ENCODE measurements at regions not wholly inside any gene's neighbourhood (a gene's known extent, or its start where the extent isn't known, plus 50 kb on each side); places are given as distances from the start of the nearest gene placed in this dataset.

DNA sequence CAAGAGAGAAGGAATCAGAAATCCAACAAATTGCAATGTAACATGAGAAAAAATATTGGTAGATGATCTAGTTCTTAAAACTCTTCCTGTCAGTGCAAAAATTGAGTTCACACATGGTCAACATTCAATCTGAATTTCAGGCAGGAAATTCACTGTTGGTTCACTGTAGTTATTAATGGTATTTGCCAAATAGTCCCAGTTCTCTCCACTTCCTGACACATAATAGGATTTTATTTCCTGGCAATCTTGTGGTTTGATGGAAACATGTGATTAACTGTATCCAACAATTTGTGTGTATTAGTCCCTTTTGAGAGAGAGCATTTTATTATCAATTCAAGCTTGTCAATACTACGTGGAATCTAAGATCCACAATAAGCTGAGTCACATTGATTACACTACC lies 1103.1 kb downstream of the ROBO2 start:
- no peak for DNase-seq (ENCODE audit: low read depth, low spot score)

DNA sequence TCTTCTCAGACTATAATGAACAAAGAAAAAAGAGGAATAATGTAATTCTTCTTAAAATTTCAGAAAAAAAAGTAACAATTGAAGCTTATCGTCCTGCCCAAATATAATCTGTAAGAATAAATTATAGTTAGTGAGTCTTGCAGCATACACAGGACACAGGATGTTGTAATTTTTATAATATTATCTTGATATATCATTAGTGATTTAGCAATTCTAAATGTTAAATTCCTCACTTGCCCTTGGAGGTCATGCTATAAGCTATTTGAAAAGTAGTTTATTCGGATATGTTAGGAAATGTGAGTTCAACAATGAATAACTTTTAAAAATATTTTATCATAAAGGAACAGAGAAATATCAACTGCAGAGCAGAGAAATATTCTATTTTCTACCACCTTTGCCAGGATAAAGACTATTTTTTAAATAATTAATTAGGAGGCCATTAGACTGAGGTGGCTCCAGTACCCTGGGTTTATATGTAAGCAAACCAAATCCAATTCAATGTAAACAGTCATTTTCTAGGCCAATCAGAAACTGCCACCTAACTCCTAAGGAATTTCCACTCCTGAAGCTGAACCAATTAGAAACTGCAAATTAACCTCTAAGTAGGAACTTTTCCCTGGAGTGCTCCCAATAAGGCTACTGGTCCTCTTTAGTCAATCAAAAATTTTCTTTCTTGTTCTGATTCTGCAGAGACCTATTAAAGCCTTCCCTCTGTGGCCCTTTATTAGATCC lies 1109.3 kb downstream of the ROBO2 start:
- no peak for DNase-seq (ENCODE audit: low read depth, low spot score)

DNA sequence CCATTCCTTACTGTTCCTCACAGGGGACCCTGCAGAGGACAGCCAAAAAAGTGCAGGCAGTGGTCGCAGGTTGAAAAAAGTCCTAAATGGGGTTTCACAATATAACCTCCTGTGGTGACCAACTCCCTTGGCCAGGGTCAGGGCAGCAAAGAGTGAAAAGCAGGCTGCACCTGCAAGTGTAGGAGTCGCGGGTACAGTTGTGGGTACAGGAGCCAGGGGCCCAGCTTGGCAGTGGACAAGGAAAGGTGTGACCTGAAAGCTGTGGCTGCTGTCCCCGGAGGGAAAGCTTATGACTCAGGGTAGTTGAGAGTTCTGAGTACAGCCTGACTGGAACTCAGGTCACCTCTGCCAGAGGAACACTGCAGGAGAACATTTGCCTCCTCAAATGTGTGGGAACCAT lies 1114.1 kb downstream of the ROBO2 start:
- DNase-seq (ENCODE audit: low read depth, low spot score), result no peak

DNA sequence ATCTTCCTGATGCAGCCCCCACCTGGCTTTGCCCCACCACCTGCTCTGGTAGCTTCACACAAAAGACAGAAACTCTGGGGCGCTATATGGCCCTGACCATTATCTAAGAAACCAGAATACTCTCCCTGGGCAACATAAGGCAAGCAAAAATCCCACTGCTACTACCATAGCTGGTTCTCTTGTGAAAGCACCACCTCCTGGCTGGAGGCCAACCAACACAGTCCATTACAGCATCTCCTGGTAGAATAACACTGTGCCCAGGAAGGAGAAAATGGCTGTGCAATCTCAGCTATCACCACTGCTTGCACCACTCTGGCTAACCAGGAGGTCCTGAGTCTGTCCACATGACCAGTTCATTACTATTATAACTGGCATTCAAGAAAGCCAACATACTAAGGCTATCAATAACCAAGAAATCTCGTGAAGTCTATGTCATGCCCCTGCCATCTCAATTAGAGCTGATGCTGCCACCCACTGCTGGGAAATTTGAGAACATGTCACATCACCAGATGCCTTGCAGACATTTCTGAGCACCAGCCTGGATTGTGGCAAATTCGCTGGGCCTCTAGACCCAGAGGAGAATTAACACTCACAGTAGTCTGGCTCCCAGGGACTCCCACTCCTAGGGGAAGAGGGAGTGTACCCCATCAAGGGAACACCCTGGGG lies 1114.8 kb downstream of the ROBO2 start:
- no peak for DNase-seq (ENCODE audit: low read depth, low spot score)

DNA sequence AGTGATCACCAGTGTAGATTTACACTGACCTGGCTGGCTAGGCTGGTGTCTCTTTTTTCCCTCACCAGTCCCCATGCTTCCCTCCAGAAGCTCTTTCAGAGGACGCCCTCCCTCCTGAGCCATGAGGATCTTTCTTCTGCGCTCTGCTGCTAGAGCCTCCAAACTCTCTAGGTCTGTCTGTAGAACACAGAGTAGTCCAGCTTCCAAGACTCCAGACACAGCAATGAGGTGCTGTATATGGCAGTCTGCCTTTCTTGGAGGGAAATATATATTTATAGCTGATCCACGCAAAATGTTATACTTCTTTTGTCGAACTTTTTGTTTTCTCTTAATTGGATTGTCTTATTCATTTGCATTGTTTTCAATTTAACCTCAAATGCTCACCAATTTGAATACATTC lies 1121.8 kb downstream of the ROBO2 start:
- DNase-seq (ENCODE audit: low read depth, low spot score), result no peak

DNA sequence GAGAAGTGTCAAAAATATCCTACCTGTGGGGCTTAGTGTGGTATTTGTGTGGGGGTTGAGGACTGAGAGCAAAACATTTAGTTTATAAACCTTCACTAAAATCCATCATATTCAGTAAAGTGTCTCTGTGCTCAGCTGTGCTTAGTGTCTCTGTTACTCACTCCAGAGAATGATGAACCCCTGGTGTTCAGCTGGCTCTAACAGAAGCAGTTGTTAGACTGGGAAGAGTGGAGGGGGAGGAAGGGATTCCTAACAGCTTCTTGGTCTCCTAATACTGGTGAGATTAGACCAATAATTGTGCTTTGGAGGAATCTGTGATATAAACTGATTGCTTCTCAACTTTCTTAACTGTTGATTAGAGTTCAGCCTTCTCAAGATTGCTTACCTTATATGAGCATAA lies 1123.5 kb downstream of the ROBO2 start:
- DNase-seq (ENCODE audit: low read depth, low spot score), result no peak

DNA sequence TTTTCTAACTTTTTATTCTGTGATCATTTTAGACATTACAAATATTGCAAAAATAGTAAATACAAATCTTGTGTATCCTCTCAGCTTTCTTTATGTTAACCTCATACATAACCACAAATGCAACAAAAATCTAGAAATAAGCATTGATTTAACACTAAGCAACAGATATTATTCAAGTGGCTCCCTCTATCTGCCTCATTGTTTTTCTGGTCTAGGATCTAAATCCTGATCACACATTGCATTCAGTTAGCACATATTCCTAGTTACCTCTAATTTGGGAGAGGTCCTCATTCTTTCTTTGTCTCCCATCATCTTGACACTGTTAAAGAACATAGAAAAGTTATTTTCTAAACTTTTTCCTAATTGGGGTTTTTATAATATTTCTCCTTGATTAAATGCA lies 1126.0 kb downstream of the ROBO2 start:
- DNase-seq (ENCODE audit: low read depth, low spot score), result no peak

DNA sequence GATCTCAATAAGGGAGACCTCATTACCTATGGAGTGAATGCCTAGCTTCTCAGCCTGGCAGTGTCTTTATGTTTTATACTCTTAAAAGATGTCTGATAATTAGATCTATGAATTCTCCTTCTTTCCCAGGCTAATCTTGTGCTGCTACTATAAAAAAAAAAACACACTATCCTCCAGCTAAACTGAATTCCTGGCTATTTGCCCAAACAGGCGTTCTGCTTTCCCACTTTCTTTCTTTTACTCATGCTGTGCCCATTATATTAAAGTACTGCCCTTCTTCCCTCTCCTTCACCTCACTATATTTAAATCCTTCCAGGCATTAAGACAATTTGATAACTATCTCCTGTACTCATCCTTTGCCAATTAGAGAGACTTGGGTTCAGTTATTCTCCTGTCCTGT lies 1134.9 kb downstream of the ROBO2 start:
- peak; percentile 33 for DNase-seq (ENCODE audit: low read depth, low spot score)

DNA sequence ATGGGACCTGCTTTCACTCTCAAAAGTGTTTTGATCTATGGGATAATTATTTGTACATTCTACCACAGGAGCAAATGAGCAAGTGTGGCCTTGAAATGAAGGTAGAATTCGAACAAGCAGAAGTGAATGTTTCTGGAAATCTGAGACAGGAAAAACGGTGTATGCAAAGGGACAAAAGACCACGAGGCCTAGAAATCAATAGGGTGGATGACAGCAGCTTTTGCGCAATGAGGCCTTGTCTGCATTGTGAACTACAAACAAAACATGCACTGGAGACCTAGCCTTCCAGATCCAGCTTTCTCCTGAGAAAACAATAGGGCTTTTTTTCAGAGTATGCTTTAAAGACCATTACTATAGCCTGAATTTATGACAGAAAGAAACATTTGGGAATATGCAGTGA lies 1137.0 kb downstream of the ROBO2 start:
- DNase-seq (ENCODE audit: low read depth, low spot score), result no peak

DNA sequence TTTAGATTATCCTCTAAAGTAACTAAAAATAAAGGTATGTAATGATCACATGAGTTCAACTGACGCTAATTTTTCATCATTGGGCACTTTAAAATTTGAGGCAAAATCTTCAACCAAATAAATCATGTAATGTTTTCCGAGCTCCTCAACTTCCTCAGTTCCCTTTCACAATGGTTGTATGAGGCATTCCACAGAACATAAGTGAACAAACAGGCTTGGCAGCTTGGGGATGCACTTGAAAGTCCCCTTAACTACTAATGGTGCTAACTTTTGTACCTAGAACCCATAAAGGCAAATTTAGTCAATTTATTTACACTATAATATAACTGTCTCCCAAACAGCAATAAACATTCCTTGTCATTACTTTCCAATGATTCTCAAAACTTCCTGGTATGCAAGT lies 1137.9 kb downstream of the ROBO2 start:
- DNase-seq (ENCODE audit: low read depth, low spot score), result no peak

DNA sequence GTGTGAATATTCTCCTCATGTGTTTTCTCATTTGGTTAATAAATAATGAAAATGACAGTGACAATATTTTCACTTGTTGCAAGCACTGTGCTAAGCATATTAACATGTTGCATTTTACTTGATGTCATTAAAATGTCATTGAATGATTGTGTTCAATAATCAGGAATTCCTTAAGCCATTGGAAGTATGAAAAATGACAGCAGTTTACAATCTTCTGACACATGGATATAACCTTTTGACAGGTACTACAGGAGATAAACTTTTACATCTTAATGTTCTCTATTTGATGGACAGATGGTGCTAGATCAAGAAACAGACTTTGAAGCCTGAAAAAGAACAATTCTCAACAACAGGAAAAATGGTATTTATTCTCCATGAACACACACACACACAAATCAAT lies 1138.3 kb downstream of the ROBO2 start:
- no peak for DNase-seq (ENCODE audit: low read depth, low spot score)

DNA sequence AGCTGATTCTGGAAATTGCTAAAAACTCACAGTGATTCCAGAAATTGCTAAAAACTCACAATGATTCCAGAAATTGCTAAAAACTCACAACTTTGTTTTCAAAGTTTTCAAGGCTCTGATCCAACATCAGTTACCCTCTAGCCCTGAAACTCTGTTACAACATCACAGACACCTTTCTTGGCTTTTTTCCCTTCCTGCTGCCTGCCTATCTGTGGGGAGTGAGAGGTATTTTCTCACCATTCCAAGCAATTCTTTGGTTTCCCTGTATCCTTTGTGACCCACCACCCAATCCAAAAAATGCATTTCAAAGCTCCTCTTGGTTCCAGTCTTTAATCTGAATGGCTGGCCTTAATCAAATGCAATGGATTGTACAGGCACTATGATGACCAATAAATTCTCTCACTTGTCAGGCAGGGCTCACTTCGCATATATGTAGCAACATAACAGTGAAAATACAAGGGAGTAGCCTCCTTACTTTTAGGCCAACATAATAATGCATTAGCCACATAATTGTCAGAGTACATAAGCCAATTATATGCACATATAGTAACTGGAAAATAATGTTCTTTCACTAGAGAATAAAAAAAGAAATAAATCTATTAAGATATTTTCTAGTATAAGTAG lies 1139.0 kb downstream of the ROBO2 start:
- DNase-seq (ENCODE audit: low read depth, low spot score), result peak; percentile 47

DNA sequence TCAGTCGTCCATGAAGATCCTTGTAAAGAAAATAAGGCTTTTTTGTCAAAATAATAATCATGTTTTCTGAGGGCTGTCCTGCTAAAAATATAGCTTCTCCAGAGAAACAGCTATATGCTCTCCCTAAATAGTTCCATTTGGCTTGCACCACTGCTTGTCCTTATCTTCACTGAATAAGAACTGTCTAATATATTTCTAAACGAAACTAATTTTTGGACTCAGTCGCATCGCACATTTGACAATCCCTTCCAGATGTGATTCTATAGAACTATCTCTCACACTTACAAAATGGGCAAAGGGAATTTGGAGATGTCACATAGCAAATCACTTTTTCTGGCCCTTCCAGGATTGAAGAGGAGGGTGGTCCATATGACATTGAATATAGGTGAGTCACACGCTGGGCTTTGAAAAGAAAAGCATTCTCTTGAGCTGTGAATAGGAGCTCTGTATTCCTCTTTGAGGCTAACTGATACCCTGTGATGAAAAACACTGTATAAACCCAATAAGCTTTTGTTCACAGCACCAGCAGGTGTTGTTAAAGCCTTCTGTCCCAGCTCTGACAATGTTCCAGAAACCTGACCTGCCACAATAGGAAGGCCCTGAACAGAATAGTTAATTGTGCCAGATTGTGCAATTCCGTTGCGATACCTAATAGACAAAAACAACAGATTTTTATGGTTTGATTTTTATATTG lies 1144.2 kb downstream of the ROBO2 start:
- DNase-seq (ENCODE audit: low read depth, low spot score), result no peak

DNA sequence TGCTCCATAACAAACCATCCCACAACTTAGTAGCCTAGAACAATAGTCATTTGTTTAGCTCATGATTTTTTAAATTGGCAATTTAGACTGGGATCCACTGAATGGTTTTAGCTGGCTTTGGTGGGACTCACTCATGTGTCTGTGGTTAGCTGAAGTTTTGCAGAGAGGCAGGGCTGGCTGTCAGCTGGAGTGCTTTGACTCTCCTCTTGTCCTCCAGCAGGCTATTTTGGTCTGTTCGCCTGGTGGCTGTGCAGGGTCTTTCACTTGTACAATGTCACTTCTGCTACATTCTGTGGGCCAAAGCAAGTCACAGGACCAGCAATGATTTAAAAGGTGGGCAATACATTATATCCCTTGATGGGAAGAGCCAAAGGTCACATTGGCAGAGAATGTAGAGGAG lies 1146.5 kb downstream of the ROBO2 start:
- no peak for DNase-seq (ENCODE audit: low read depth, low spot score)

DNA sequence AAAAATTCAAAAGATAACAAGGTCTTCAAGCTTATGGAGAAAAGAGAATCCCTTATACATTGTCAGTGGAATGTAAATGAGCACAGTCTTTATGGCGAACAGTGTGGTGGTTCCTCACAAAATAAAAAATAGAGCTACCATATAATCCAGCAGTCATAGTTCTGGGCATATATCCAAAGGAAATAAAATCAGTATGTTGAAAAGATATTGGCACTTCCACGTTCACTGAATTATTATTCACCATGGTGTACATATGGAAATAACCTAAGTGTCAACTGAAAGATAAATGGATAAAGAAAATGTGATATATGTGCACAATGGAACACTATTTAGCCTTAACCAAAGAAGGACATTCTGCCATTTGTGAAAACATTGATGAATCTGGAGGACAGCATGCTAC lies 1161.2 kb downstream of the ROBO2 start:
- DNase-seq (ENCODE audit: low read depth, low spot score), result no peak

DNA sequence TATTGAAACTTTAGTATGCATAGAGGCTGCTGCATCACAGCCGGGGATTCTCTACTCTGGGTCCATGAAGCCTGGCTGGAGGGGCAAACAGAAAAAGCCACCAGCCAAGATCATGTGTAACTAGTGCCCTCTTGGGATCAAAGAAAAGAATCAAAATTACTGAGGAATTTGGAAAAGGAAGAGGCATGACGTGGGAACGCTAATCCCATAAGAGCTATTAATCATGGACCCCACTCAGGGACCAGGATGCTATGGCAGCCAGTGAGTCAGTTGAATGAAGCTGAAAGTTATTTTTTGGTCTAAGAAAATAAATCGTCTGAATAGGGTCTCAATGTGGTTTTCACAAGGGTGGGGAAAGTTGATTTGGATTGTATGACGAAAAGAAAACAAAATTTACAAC lies 1165.1 kb downstream of the ROBO2 start:
- DNase-seq (ENCODE audit: low read depth, low spot score), result peak; percentile 91

DNA sequence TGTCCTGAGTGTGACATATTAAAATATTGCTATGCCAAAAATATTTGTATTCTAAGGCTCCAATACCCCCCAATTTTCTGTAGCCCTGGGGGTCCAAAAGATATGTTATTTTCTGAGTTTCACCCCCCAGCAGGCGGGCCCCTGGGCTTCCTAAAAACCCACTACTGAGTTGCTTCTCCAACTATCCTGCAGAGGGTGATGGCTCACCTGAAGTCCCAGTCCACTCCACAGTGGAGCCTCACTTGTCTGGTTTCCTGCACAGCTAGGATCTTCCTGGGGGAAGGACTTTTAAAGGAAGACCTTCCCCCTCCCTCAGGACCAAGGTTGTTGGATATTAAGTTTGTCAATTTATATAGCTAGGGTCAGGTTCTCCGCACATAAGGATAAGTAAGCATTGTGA lies 1181.4 kb downstream of the ROBO2 start:
- no peak for DNase-seq (ENCODE audit: low read depth, low spot score)

DNA sequence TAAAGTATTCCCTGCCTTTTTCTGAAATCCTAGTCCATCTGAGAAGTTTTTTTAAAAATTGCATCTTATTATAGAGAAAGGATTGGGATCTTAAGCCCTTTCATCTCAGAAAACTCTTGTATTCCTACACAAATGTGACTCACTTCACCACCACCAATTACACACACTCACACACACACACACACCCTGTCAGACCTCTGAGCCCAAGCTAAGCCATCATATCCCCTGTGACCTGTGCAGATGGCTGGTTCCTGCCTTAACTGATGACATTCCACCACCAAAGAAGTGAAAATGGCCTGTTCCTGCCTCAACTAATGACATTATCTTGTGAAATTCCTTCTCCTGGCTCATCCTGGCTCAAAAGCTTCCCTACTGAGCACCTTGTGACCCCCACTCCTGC lies 1181.9 kb downstream of the ROBO2 start:
- DNase-seq (ENCODE audit: low read depth, low spot score), result no peak

DNA sequence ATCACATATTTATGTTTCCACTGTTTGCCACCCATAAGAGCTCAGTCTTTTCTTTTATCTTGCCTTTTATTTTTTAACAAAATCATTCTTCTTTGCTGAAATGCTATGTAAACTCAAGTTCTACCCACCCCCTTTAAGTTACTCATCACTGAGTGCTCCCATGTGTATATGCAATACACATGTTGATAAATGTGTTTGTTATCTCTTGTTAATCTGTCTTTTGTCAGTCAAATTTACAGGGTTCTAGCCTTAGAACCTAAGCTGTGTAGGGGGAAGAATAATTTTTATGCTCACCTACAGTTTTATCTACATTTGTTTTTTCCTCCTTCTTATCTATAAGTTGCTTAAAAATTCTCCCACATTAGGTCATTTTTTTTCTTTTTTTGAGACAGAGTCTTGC lies 1195.9 kb downstream of the ROBO2 start:
- DNase-seq (ENCODE audit: low read depth, low spot score), result no peak

DNA sequence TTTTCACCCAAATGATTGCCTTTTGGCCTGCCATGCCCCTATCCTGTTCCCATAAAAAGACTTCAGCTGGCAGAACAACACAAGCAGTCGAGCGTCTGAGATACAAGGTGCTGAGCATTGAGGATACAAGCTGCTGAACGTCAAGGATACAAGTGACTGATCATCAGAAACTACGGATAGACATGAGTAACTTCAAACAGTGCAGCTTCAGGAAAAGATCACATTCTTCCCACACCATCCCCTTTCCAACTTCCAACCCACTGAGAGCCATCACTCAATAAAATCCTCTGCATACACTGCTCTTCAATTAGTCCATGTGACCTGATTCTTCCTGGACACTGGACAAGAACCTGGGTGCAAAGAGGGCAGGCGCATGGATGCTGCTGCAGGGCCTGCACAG lies 1198.9 kb downstream of the ROBO2 start:
- DNase-seq (ENCODE audit: low read depth, low spot score), result no peak

DNA sequence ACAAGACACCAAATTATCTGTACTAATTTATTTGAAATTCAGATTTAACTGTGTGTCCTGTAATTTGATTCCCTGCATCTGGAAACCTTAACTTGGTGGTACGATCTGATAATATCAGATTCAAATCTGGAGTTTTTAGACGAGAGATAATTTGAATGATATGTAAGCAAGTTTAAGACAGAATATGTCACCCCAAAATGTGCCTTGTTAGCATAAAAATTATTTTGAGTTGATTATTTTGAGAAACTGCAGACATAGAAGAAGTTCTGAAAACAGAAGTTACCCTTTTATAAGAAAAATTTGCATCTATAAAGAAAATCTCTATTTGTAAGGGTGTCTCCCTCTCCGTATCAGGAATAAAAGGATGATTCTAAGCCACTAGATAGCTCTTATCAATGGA lies 1202.8 kb downstream of the ROBO2 start:
- DNase-seq (ENCODE audit: low read depth, low spot score), result no peak

DNA sequence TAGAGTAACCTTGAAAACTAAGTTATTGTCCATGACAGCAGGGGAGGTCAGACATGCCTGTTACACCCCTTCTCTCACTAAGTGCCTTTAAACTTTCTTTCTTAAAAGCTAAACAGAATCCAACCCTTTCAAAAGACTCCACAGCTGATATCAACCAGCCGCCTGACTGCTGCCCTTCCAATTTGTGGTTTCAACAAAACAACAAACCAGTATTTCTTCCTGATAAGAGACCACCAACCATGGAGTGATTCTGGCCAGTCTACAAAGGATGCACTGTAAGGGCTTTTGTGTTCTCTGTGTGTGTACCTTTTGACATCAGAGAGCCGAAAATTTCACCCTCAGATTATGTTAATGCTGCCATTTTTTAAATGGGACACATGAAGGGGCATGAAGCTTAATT lies 1204.2 kb downstream of the ROBO2 start:
- peak; percentile 40 for DNase-seq (ENCODE audit: low read depth, low spot score)

DNA sequence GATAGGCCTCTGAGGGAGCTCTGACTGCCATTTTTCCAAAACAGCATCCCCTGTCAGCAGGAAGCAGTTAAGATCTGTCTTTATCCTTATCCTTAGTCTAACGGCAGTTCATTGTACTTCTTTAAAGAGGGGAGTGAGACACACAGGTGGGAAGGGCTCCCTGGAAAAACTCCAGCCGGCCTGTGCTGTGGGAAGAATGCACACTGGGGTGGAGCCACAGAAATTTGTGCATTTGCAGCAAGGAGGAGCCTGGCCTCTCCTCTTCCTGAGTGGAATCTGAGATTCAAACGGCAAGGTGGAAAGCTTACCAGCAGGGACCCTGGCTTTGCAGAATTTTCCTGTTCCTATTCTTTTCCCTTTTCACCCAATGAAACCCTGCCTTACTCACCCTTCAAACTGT lies 1209.4 kb downstream of the ROBO2 start:
- DNase-seq (ENCODE audit: low read depth, low spot score), result no peak

Measured in astrocyte of the hippocampus (primary cell).